Liver (tissue), 8 donors: ENCODE measurements at regions not wholly inside any gene's neighbourhood (a gene's known extent, or its start where the extent isn't known, plus 50 kb on each side); places are given as distances from the start of the nearest gene placed in this dataset.
A peak's percentile ranks its signal among the peaks of the same experiment; 100 is the strongest.

Experiments used
- DNase-seq: peaks from one replicate; pipeline ENCODE4 v3.0.0-alpha.2; 2017; ENCODE audit warnings: low spot score
- H3K27ac ChIP-seq, 2 donors: one replicate each; pipeline ENCODE4 v1.7.0; 2013; ENCODE audit warnings: inconsistent platforms in 2 of 2, low read length in 2 of 2, control low read depth in 1 of 2, low read depth in 1 of 2, mild to moderate bottlenecking in 1 of 2
- H3K27me3 ChIP-seq, 4 donors: one replicate each; pipeline versions ENCODE4 v1.6.1 to v1.7.0; 2013; ENCODE audit warnings: low read length in 3 of 4, inconsistent platforms in 1 of 4, mild to moderate bottlenecking in 1 of 4, moderate library complexity in 1 of 4; ENCODE audit not compliant: control insufficient read depth in 4 of 4, insufficient read depth in 4 of 4
- H3K36me3 ChIP-seq, 4 donors: one replicate each; pipeline versions ENCODE4 v1.6.1 to v1.7.0; 2013; ENCODE audit warnings: low read length in 3 of 4, mild to moderate bottlenecking in 3 of 4, low read depth in 1 of 4, moderate library complexity in 1 of 4; ENCODE audit not compliant: control insufficient read depth in 4 of 4, insufficient read depth in 3 of 4
- H3K4me1 ChIP-seq, 4 donors: one replicate each; pipeline versions ENCODE4 v1.6.1 to v1.7.0; 2013; ENCODE audit warnings: low read length in 3 of 4, mild to moderate bottlenecking in 3 of 4, moderate library complexity in 1 of 4; ENCODE audit not compliant: control insufficient read depth in 4 of 4, insufficient read depth in 4 of 4
- H3K4me3 ChIP-seq, 3 donors: one replicate each; pipeline versions ENCODE4 v1.6.1 to v1.7.0; 2013; ENCODE audit warnings: low read length in 3 of 3, control low read depth in 1 of 3, low read depth in 1 of 3, mild to moderate bottlenecking in 1 of 3
- H3K9ac ChIP-seq, 2 donors: one replicate each; pipeline ENCODE4 v1.7.0; 2013; ENCODE audit warnings: low read length in 2 of 2, mild to moderate bottlenecking in 2 of 2, moderate library complexity in 2 of 2, control low read depth in 1 of 2, low read depth in 1 of 2
- H3K9me3 ChIP-seq, 4 donors: one replicate each; pipeline versions ENCODE4 v1.6.1 to v1.7.0; 2013; ENCODE audit warnings: low read length in 3 of 4; ENCODE audit not compliant: control insufficient read depth in 4 of 4
- ATF3 ChIP-seq: IDR thresholded peaks from 2 replicates; pipeline ENCODE4 v1.6.1; 2016; ENCODE audit warnings: antibody characterized with exemption
- CTCF ChIP-seq: fragments of 150-350 bp; IDR thresholded peaks from 2 replicates; pipeline ENCODE4 v1.5.1; 2017; ENCODE audit warnings: improper control_type of control experiment, low read depth, low read length; ENCODE audit not compliant: missing input control
- EGR1 ChIP-seq, 2 donors: IDR thresholded peaks; 2 replicates each; pipeline ENCODE4 v1.6.1; 2016 to 2018; ENCODE audit warnings: antibody characterized with exemption in 2 of 2, low read depth in 2 of 2
- FOXA2 ChIP-seq: IDR thresholded peaks from 2 replicates; pipeline ENCODE4 v1.6.1; 2016; ENCODE audit warnings: antibody characterized with exemption
- GABPA ChIP-seq, 2 donors: IDR thresholded peaks in 1 of 2; conservative IDR thresholded peaks in 1 of 2; 2 replicates each; pipeline ENCODE4 v1.6.1; 2016; ENCODE audit warnings: antibody characterized with exemption in 2 of 2, mild to moderate bottlenecking in 1 of 2, moderate library complexity in 1 of 2
- HNF4G ChIP-seq: IDR thresholded peaks from 2 replicates; pipeline ENCODE4 v1.6.1; 2016; ENCODE audit warnings: antibody characterized with exemption
- MAX ChIP-seq: IDR thresholded peaks from 2 replicates; pipeline ENCODE4 v1.6.1; 2016; ENCODE audit warnings: antibody characterized with exemption
- NR2F2 ChIP-seq: IDR thresholded peaks from 2 replicates; pipeline ENCODE4 v1.6.1; 2016; ENCODE audit warnings: antibody characterized with exemption
- RXRA ChIP-seq, 2 donors: IDR thresholded peaks; 2 replicates each; pipeline ENCODE4 v1.6.1; 2017 to 2018; ENCODE audit warnings: antibody characterized with exemption in 2 of 2, mild to moderate bottlenecking in 1 of 2
- SP1 ChIP-seq: IDR thresholded peaks from 2 replicates; pipeline ENCODE4 v1.6.1; 2018; ENCODE audit warnings: antibody characterized with exemption, mild to moderate bottlenecking
- TAF1 ChIP-seq: conservative IDR thresholded peaks from 2 replicates; pipeline ENCODE4 v1.6.1; 2016; ENCODE audit warnings: antibody characterized with exemption, mild to moderate bottlenecking
- YY1 ChIP-seq: IDR thresholded peaks from 2 replicates; pipeline ENCODE4 v1.6.1; 2016; ENCODE audit warnings: antibody characterized with exemption, mild to moderate bottlenecking
- ZBTB33 ChIP-seq: IDR thresholded peaks from 2 replicates; pipeline ENCODE4 v1.6.1; 2016; ENCODE audit warnings: antibody characterized with exemption
- WGBS: extraction: QIAGEN DNeasy Blood & Tissue Kit; methylation state at CpG from one replicate; pipeline ENCODE4 v1.1.7; 2013; 5-methylcytosine and 5-hydroxymethylcytosine counted together
- donor health status: healthy.
- donor health status: healthy.
- donor health status: healthy.
- donor health status: healthy.
- donor health status: healthy.

- H3K4me3 ChIP-seq, result no peak overlapping the region
- no peaks in the 10 kb centered on the region for H3K9me3 ChIP-seq
- H3K4me1 ChIP-seq, result no peaks in the 10 kb centered on the region
- no peaks in the 10 kb centered on the region for H3K36me3 ChIP-seq
- 97% methylated on average over 2 of the region's 2 CpGs for WGBS
- H3K27ac ChIP-seq, result no peak overlapping the region
- no peak for TF ChIP-seq HNF4G
- H3K27me3 ChIP-seq, result no peaks in the 10 kb centered on the region
- DNase-seq, result no peak
- no peak overlapping the region for H3K9ac ChIP-seq
These were observed 107.5 kb upstream of the JUN start for GRCh38 chr1:58891347-58891746.

GRCh38 chr1:58893257-58893869, 109.5 kb upstream of the JUN start:
- H3K9ac ChIP-seq, result no peak overlapping the region
- TF ChIP-seq NR2F2, result peak; percentile 67
- TF ChIP-seq ZBTB33, result no peak

GRCh38 chr1:58895082-58895481, 111.2 kb upstream of the JUN start:
- Histone ChIP-seq H3K27me3 (no peaks in the 10 kb centered on the region), H3K36me3 (no peaks in the 10 kb centered on the region), H3K9ac (no peak overlapping the region), H3K9me3 (no peaks in the 10 kb centered on the region), H3K4me1 (peaks cover 0 to 12% (median 3%) of the 10 kb centered on the region in 4 donors), H3K4me3 (no peak overlapping the region), H3K27ac (no peak overlapping the region)
- TF ChIP-seq MAX (no peak), HNF4G (no peak), GABPA (IDR thresholded peaks at IDR 0.05 in 1 of 2, conservative IDR thresholded peaks at IDR 0.05 in 1 of 2) (no peak), CTCF (no peak), ZBTB33 (no peak), YY1 (no peak), SP1 (no peak), ATF3 (no peak), FOXA2 (no peak), RXRA (IDR thresholded peaks at IDR 0.05) (no peak), EGR1 (IDR thresholded peaks at IDR 0.05; ENCODE audit: low read depth in 2 of 2) (no peak), TAF1 (no peak)
- 87% methylated on average over 2 of the region's 2 CpGs for WGBS
- no peak for DNase-seq

More at GRCh38 chr1:58893257-58893869, 109.5 kb upstream of the JUN start:
- Histone ChIP-seq H3K4me3 (no peak overlapping the region), H3K27ac (no peak overlapping the region), H3K36me3 (no peaks in the 10 kb centered on the region), H3K4me1 (no peaks in the 10 kb centered on the region), H3K9me3 (no peaks in the 10 kb centered on the region), H3K27me3 (no peaks in the 10 kb centered on the region)
- DNase-seq, result no peak
- WGBS, result 79% methylated on average over 13 of the region's 13 CpGs
